M059J (cell line): ENCODE measurements at regions not wholly inside any gene's neighbourhood (a gene's known extent, or its start where the extent isn't known, plus 50 kb on each side); places are given as distances from the start of the nearest gene placed in this dataset.
"Not testable (repeated sequence)": the region's sequence is repeated elsewhere in the genome, so short reads cannot be mapped to it uniquely, and the experiment has no call there.

Experiments used
- DNase-seq: peaks from one replicate; pipeline ENCODE4 v3.0.0-alpha.2; 2012; ENCODE audit warnings: low read depth

GRCh38 chr1:117754061-117754969 is 148.5 kb downstream of the TENT5C start:
- peak; percentile 80 for DNase-seq

DNA sequence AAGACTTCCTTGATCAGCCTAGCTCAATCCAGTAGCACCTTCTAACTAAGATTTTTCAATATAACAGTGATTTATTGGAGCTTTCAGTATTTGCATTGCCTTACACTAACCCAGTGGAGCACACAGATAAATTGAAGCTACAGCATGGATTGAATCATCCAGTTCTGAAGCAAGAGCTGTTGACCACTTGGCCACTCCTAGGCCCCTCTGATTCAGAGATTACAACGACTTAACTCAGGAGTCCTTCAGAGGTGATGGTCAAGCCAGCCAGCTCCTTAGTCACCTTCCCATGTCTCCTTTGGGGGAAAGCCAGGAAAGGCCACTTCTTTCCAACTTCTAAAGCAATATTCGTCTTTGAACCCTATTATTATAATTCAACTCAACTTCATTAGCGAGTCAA is 151.8 kb downstream of the TENT5C start:
- peak; percentile 72 for DNase-seq

DNA sequence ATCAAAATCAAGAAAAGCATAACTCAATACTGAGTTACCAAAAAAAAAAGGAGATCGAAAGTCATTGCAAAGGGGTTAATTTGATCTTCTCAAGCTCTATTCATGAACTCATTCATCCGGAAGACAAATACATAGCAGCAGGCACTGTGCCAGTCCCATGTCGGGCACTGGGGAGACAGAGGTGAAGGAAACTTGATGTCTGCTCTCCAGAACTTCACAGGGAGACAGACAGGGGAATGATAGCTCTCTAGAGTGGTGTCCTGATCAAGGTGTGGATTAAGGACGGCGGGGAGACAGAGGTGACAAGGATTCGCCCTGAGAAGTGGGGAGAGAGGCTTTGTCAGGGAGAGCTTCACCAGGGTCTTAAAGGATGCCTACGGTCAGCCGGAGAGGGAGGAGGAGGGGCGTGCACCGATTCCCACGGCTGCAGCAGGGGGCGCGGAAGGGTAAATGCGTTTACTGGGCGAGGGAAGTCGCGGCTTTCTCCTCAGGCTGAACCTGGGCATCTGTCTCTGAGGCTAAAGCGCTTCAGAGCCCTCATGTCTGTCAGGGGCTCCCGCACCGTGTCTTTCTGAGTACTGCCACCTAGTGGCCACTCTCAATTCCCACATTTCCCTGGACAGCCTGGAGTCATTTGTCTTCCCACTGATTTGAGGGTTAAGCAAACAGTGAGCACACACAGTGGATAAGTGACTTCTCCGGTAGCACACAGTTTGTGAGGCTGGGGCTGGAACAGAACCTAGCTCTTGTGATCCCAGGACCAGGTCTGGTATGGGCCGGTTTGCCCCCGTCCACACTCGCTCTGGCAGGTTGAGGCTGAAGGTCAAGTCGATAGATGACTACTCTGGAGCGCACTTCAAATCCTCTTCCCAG is 152.8 kb downstream of the TENT5C start:
- DNase-seq, result peak; percentile 88

DNA sequence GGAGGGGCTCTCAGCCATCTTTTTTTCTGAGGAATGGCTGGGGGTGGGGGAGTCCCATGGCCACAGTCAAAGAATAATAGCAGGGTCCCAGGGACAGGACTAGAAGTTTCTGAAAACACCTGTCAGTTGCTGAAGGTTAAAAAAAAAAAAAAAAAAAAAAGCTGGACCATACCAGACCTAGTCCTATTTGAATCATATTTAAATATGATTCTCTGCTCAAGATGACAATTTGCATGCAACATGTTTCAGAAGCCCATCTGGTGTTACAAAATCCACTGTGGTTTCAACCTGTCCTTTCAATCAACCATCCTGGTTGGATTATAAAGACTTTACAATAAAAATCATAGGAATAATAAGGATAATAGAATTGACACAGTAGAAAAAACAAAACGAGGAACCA is 153.7 kb downstream of the TENT5C start:
- DNase-seq, result no peak

DNA sequence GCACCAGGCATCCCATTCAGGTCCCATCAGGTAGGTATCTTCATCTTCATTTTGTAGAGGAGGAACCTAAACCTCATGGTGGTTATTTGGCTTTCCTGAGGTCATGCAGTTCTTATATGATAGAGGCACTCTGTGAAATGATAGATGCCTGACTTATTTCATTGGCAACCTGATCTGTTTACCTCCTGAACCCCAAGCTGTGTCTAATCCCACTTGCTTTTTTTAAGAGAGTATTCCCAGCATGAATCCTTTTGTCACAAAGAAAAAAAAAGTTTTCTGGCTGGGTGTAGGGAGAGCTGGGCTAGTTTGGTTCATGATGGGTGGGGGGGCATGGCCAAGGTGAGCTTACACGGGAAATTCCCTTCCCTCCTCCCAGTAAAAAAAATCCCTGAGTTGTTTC is 154.2 kb downstream of the TENT5C start:
- peak; percentile 9 for DNase-seq

GRCh38 chr1:117760485-117760884 is 154.6 kb downstream of the TENT5C start:
- DNase-seq, result no peak

DNA sequence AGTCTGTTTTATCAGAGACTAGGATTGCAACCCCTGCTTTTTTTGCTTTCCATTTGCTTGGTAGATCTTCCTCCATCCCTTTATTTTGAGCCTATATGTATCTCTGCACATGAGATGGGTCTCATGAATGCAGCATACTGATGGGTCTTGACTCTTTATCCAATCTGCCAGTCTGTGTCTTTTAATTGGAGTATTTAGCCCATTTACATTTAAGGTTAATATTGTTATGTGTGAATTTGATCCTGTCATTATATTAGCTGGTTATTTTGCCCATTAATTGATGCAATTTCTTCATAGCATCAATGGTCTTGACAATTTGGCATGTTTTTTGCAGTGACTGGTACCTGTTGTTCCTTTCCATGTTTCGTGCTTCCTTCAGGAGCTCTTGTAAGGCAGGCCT is 161.7 kb downstream of the GDAP2 start:
- DNase-seq, result not testable (repeated sequence)

GRCh38 chr1:117770981-117771531 is 158.4 kb downstream of the GDAP2 start:
- peak; percentile 8 for DNase-seq

DNA sequence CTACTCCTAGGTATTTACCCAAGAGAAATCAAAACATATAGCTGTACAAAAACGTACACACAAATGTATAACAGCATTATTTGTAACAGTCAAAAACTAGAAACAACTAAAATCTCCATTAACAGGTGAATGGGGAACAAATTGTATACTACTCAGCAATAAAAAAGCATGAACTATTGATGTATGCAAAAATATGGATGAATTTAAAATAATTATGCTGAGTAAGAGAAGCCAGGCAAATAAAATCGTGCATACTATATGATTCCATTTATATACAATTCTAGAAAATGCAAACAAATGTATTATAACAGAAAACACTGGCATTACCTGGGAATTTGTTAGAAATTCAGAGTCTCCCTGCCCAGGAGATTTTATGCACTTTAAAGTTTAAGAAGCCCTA is 150.1 kb downstream of the GDAP2 start:
- no peak for DNase-seq

GRCh38 chr1:117780687-117781475 is 148.5 kb downstream of the GDAP2 start:
- no peak for DNase-seq

- peak; percentile 24 for DNase-seq
These were observed 147.4 kb downstream of the GDAP2 start for GRCh38 chr1:117782056-117782455.

DNA sequence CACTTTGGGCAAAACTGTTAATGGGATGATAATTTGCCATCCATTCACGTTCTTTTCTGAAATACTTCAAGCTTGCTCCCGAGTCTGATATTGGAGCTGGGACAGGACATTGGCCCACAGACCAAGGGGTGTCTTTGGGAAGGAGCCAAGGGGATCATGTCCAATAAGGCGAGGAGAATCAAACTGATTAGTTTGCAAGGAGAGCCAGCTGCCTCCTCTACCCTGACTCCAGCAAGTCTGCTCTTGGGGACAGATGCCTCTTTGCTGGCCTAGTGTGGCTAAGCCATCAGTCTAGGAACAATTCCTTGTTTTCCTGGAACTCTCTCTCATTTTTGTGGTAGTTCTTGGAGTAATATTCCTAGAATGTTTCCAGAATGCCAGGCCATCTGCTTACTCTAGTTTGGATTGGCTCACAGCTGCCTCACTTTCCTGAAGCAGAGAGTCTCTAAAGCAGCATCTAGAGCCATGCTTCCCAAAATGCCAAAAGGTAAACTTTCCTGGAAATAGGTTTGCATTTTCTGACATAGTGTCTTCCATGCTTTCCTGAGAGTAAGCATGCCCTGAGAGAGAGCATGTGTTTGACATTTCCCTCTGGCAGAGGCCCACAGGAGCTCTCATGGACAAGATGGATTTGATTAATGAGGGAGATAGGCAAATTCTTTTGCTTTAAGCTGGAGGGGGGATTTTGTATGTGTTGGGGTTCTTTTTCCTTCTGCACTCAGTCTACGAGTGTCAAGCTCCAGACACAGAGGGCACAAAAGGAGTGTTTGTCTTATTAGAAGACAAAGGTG is 145.6 kb downstream of the GDAP2 start:
- no peak for DNase-seq

GRCh38 chr1:117788014-117788413 is 141.4 kb downstream of the GDAP2 start:
- DNase-seq, result no peak

- no peak for DNase-seq
These were observed 136.0 kb downstream of the GDAP2 start for GRCh38 chr1:117793413-117793812.

DNA sequence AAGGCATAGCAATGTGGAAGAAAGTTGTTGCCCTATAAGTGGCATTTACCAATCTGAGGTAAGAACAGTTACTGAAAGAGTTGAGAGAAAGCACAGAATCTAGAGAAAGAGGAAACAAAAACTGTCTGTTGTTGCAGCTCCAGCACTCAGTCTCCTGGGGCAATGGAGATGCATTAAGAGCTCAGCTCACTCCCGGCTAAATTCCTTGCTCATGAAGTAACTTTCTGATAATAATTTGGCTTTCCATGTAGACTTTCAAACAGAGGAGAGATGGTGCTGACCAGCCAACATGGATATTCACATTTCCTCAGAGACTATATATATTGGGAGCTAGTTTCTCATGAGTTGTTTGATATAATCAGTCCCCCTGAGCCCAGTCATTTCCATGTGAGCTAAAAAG is 135.3 kb downstream of the GDAP2 start:
- peak; percentile 32 for DNase-seq

DNA sequence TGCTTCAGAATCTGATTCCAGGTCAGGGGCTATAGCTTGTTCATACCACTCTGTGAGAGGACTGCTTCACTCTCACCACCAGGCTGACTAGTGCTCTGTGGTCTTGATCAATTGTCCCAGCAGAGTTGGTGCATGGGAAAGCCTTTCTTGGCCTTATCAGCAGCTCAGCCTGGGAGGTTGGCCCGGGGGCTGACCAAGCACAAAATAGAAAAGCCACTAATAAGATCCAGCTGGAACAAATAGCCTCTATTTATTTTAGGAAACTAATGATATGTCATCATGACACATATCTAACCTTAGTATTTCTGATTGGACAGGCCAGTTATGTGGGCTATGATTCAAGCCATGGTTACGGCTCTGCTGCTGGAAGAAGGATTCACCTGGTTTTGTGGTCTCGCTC is 134.2 kb downstream of the GDAP2 start:
- peak; percentile 97 for DNase-seq

GRCh38 chr1:117795792-117796191 is 133.6 kb downstream of the GDAP2 start:
- DNase-seq, result no peak

DNA sequence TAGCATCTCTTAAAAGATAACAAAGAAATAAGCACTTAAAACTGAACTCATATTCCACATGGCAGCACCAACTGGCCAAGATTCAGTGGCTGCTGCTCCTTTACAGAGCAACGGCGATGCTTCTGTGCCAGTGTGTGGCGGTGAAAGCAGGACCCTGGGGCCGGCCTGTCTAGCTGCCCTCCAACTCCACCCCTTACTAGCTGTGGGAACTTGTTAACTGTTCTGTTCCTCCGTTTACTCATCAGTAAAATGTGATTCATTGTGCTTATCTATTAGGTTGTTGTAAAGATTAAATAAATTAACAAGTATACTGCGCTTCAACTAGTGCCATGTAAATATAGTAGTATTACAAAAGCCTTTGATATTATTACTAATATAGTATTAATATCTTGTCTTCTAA is 133.2 kb downstream of the GDAP2 start:
- DNase-seq, result peak; percentile 31

- no peak for DNase-seq
These were observed 130.9 kb downstream of the GDAP2 start for GRCh38 chr1:117798550-117798949.

DNA sequence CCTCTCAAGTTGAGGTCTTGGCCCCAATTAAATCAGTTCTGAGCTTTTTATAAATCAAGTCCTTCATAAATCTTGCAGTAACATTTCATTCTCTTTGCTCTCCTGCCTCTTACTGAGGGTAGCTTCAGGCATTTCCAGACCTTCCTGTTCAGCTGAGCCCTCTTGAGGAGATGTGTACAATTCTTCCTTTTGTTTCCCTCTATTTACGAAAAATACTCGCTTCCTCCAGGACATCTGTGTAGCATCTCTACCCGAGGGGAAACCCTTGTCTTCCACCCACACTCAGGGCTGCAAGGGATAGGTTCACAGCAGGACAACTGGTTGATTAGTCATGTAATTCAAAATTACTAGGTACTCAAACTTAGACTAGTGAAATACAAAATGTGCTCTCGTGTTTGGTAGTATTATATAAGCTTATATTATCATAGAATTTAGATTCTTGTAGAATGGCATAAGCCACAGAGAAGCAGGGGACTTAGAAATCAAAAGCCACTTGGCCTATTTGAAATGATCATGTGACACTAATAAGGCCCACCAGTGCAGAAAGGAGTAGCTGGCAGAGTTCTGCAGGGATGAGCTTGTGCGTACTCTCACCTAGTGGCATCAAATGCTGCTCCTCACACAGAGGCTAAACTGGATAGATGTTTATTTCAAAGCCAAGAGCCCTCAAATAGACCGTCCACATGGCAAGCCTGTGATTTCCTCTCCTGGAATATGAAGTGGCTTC is 126.7 kb downstream of the GDAP2 start:
- DNase-seq, result no peak
